ENCODE measurements at regions not wholly inside any gene's neighbourhood (a gene's known extent, or its start where the extent isn't known, plus 50 kb on each side); places are given as distances from the start of the nearest gene placed in this dataset.
"Not testable (repeated sequence)": the region's sequence is repeated elsewhere in the genome, so short reads cannot be mapped to it uniquely, and the experiment has no call there.

DNA sequence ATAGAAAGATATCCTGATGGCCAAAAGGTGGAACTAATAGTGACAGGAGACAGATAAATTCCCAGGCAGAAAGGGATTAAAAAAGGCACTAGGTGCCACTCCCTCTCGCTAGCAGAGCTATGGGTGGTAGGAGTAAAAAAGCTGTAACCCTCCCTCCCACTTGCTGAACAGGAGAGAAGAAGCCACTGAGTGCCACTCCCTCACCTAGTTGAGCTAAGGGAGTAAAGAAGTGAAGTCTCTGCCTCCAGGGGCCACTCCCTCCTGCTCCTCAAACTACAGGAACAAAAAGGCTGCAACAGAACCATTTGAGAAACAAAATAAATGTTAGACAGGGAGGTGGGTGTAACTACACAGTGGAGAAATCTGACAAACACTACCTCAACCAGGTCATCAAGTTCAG lies 276.2 kb upstream of the EPHA6 start:
- Mint-ChIP-seq H3K27ac (no peak overlapping the region), H3K27me3 (ENCODE audit: low read depth) (no peaks in the 10 kb centered on the region), H3K9me3 (no peaks in the 10 kb centered on the region), H3K4me1 (no peaks in the 10 kb centered on the region), H3K4me3 (no peak overlapping the region), H3K36me3 (ENCODE audit: low read depth) (no peaks in the 10 kb centered on the region)
- no peak for TF ChIP-seq CTCF (IDR thresholded peaks at IDR 0.05; ENCODE audit: unreplicated experiment in 3 of 3)

DNA sequence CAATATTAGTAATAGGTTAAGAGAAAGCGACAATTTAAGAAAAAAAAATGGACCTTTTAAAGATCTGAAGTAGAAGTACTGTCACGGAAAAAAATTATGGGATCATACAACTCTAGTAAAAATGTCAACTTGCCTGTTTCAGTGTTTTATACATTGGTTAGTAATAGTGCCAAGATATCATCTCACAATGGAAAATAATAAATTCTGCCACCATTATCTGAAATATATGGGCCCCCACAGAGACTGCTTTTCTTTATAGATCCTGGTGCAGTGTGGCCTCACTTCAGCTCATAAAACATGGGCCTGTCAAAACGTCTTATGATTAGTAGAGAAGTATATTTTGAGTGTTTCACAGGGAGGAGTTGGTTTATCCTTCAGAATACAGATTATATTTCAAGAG lies 266.3 kb upstream of the EPHA6 start:
- no peak for TF ChIP-seq CTCF (IDR thresholded peaks at IDR 0.05; ENCODE audit: unreplicated experiment in 3 of 3)
- Mint-ChIP-seq H3K27me3 (ENCODE audit: low read depth) (no peaks in the 10 kb centered on the region), H3K36me3 (ENCODE audit: low read depth) (no peaks in the 10 kb centered on the region), H3K9me3 (peaks cover 7% of the 10 kb centered on the region), H3K4me1 (no peaks in the 10 kb centered on the region), H3K27ac (no peak overlapping the region), H3K4me3 (no peak overlapping the region)

GRCh38 chr3:96576935-96577334 lies 237.5 kb upstream of the EPHA6 start:
- Mint-ChIP-seq H3K27me3 (ENCODE audit: low read depth) (no peaks in the 10 kb centered on the region), H3K27ac (no peak overlapping the region), H3K36me3 (ENCODE audit: low read depth) (no peaks in the 10 kb centered on the region), H3K4me1 (no peaks in the 10 kb centered on the region), H3K4me3 (no peak overlapping the region), H3K9me3 (peaks cover 35% of the 10 kb centered on the region)
- TF ChIP-seq CTCF (IDR thresholded peaks at IDR 0.05; ENCODE audit: unreplicated experiment in 3 of 3): no peak

DNA sequence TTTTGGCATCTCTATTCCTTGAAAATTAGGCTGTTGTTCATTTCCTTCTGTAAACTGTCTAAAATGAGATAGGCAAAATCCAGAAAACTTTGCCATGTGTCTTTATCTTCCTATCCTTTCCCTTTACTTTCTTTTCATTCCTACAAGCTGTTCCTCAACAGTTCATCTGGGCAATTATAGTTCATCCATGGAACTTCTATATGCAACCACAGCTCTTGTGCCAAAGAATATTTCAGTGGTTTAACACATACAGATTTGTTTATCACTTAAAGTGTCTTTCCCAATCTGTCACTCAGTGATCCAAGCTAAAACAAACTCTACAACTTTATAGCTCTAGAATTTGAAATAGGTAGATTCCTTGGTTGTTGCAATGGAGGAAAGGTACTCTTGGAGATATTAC lies 230.3 kb upstream of the EPHA6 start:
- H3K4me3 Mint-ChIP-seq: no peak overlapping the region
- no peaks in the 10 kb centered on the region for H3K36me3 Mint-ChIP-seq (ENCODE audit: low read depth)
- no peak for TF ChIP-seq CTCF (IDR thresholded peaks at IDR 0.05; ENCODE audit: unreplicated experiment in 3 of 3)
- H3K9me3 Mint-ChIP-seq: no peaks in the 10 kb centered on the region
- no peaks in the 10 kb centered on the region for H3K4me1 Mint-ChIP-seq
- no peaks in the 10 kb centered on the region for H3K27me3 Mint-ChIP-seq (ENCODE audit: low read depth)
- no peak overlapping the region for H3K27ac Mint-ChIP-seq

- H3K4me3 Mint-ChIP-seq; H3K4me1 Mint-ChIP-seq; H3K27ac Mint-ChIP-seq; H3K36me3 Mint-ChIP-seq (ENCODE audit: low read depth); H3K27me3 Mint-ChIP-seq (ENCODE audit: low read depth): not testable (repeated sequence)
- H3K9me3 Mint-ChIP-seq: peaks cover 24% of the 10 kb centered on the region
Observed at GRCh38 chr3:96606865-96607264, 207.5 kb upstream of the EPHA6 start.

DNA sequence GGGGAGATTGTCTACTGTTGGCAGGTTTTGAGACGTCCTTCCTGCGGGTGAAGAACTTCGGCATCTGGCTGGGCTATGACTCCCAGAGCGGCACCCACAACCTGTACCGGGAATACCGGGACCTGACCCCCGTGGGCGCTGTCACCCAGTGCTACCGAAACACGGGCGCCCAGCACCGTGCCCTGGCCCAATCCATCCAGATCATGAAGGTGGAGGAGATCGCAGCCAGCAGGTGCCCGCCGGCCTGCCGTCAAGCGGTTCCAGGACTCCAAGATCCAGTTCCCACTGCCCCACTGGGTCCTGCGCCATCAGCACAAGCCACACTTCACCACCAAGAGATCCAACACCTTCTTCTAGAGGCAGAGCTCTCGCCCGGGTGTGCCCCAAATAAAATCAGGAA lies 194.9 kb upstream of the EPHA6 start:
- no peaks in the 10 kb centered on the region for H3K4me1 Mint-ChIP-seq
- no peaks in the 10 kb centered on the region for H3K9me3 Mint-ChIP-seq
- H3K36me3 Mint-ChIP-seq (ENCODE audit: low read depth): no peaks in the 10 kb centered on the region
- no peak for TF ChIP-seq CTCF (IDR thresholded peaks at IDR 0.05; ENCODE audit: unreplicated experiment in 3 of 3)
- H3K27ac Mint-ChIP-seq: no peak overlapping the region
- H3K27me3 Mint-ChIP-seq (ENCODE audit: low read depth): no peaks in the 10 kb centered on the region
- no peak overlapping the region for H3K4me3 Mint-ChIP-seq

- TF ChIP-seq CTCF (IDR thresholded peaks at IDR 0.05; ENCODE audit: unreplicated experiment in 3 of 3): no peak
- no peak overlapping the region for H3K27ac Mint-ChIP-seq
- H3K36me3 Mint-ChIP-seq (ENCODE audit: low read depth): no peaks in the 10 kb centered on the region
- H3K4me1 Mint-ChIP-seq: no peaks in the 10 kb centered on the region
- no peak overlapping the region for H3K4me3 Mint-ChIP-seq
- no peaks in the 10 kb centered on the region for H3K9me3 Mint-ChIP-seq
- H3K27me3 Mint-ChIP-seq (ENCODE audit: low read depth): no peaks in the 10 kb centered on the region
Observed at GRCh38 chr3:96622878-96623277, 191.5 kb upstream of the EPHA6 start.

Measured in nephron (organoid).